Upper lobe of right lung (tissue), 1 donor: ENCODE measurements at regions not wholly inside any gene's neighbourhood (a gene's known extent, or its start where the extent isn't known, plus 50 kb on each side); places are given as distances from the start of the nearest gene placed in this dataset.

Source experiments
- ATAC-seq: fragments of 200-7000 bp; cut with Tn5 transposase; one replicate; pipeline ENCODE4 v1.9.1; 2020; ENCODE audit warnings: mild to moderate bottlenecking, moderate library complexity
- DNase-seq: peaks from one replicate; pipeline ENCODE4 v3.0.0-alpha.2; 2020
- H3K27ac ChIP-seq: fragments of 200-600 bp; one replicate; pipeline ENCODE4 v1.8.0; 2022
- H3K27me3 ChIP-seq: fragments of 200-600 bp; one replicate; pipeline ENCODE4 v1.8.0; 2022; ENCODE audit warnings: mild to moderate bottlenecking
- H3K36me3 ChIP-seq: fragments of 200-600 bp; one replicate; pipeline ENCODE4 v1.8.0; 2022
- H3K4me1 ChIP-seq: fragments of 200-600 bp; one replicate; pipeline ENCODE4 v1.8.0; 2022
- H3K4me3 ChIP-seq: fragments of 200-600 bp; one replicate; pipeline ENCODE4 v1.8.0; 2022; ENCODE audit warnings: mild to moderate bottlenecking
- H3K9me3 ChIP-seq: fragments of 200-600 bp; one replicate; pipeline ENCODE4 v1.8.0; 2022
- CTCF ChIP-seq: fragments of 200-600 bp; IDR thresholded peaks from one replicate; pipeline ENCODE4 v1.8.0; 2022; ENCODE audit warnings: antibody characterized with exemption
- intact Hi-C: fragments of 100-400 bp; cut with DNase I; formaldehyde crosslinking; loops from one replicate; pipeline ENCODE4 v1.11.0; 2022
- donor health status: DM: no; HTN: yes; CAD: no; lungs with severe emphysema.

GRCh38 chr16:48438414-48438813 is 53.2 kb upstream of the SIAH1 start:
- Histone ChIP-seq H3K4me3 (no peak overlapping the region), H3K36me3 (no peaks in the 10 kb centered on the region), H3K4me1 (no peaks in the 10 kb centered on the region), H3K27ac (no peak overlapping the region), H3K9me3 (no peaks in the 10 kb centered on the region), H3K27me3 (no peaks in the 10 kb centered on the region)
- intact Hi-C loops = no loop called here
- DNase-seq (no peak), ATAC-seq (no peak)
- TF ChIP-seq CTCF = no peak

- no peaks in the 10 kb centered on the region for H3K36me3 ChIP-seq
- ATAC-seq (no peak), DNase-seq (no peak)
- no peaks in the 10 kb centered on the region for H3K27me3 ChIP-seq
- no peaks in the 10 kb centered on the region for H3K9me3 ChIP-seq
- TF ChIP-seq CTCF = no peak
- intact Hi-C loops = no loop called here
- no peaks in the 10 kb centered on the region for H3K4me1 ChIP-seq
- no peak overlapping the region for H3K27ac ChIP-seq
- no peak overlapping the region for H3K4me3 ChIP-seq
Measured at GRCh38 chr16:48435906-48436305, 50.7 kb upstream of the SIAH1 start.

- Histone ChIP-seq H3K9me3 (no peaks in the 10 kb centered on the region), H3K27me3 (no peaks in the 10 kb centered on the region), H3K36me3 (no peaks in the 10 kb centered on the region), H3K27ac (no peak overlapping the region), H3K4me3 (no peak overlapping the region), H3K4me1 (no peaks in the 10 kb centered on the region)
- DNase-seq (no peak), ATAC-seq (no peak)
- intact Hi-C loops = no loop called here
- TF ChIP-seq CTCF = no peak
Measured at GRCh38 chr16:48435318-48435680, 50.1 kb upstream of the SIAH1 start.
